GM18517 (cell line): ENCODE measurements at regions not wholly inside any gene's neighbourhood (a gene's known extent, or its start where the extent isn't known, plus 50 kb on each side); places are given as distances from the start of the nearest gene placed in this dataset.
"Not testable (repeated sequence)": the region's sequence is repeated elsewhere in the genome, so short reads cannot be mapped to it uniquely, and the experiment has no call there.

Experiments used
- ATAC-seq: cut with Tn5 transposase; IDR thresholded peaks from one replicate; pipeline ENCODE4 v1.9.1; 2021; ENCODE audit warnings: mild to moderate bottlenecking, moderate library complexity; ENCODE audit not compliant: unreplicated experiment

GRCh38 chr10:71081229-71081560, 131.2 kb upstream of the UNC5B start:
- ATAC-seq, result no peak

- ATAC-seq, result no peak
Observed at GRCh38 chr10:71081912-71082311, 130.5 kb upstream of the UNC5B start.

- no peak for ATAC-seq
Observed at GRCh38 chr10:71082960-71083715, 129.2 kb upstream of the UNC5B start.

- ATAC-seq, result no peak
Observed at GRCh38 chr10:71083716-71083975, 128.7 kb upstream of the UNC5B start.

GRCh38 chr10:71084061-71084817, 128.1 kb upstream of the UNC5B start:
- ATAC-seq, result no peak

- ATAC-seq, result no peak
Observed at GRCh38 chr10:71084818-71085126, 127.6 kb upstream of the UNC5B start.

GRCh38 chr10:71085689-71086438, 126.5 kb upstream of the UNC5B start:
- no peak for ATAC-seq

GRCh38 chr10:71086439-71087080, 125.8 kb upstream of the UNC5B start:
- ATAC-seq, result no peak

GRCh38 chr10:71087622-71088021, 124.7 kb upstream of the UNC5B start:
- ATAC-seq, result no peak

- ATAC-seq, result no peak
Observed at GRCh38 chr10:71088054-71088453, 124.3 kb upstream of the UNC5B start.

- not testable (repeated sequence) for ATAC-seq
Observed at GRCh38 chr10:71088578-71088977, 123.8 kb upstream of the UNC5B start.

- no peak for ATAC-seq
Observed at GRCh38 chr10:71089162-71089561, 123.2 kb upstream of the UNC5B start.

- no peak for ATAC-seq
Observed at GRCh38 chr10:71090330-71090729, 122.0 kb upstream of the UNC5B start.

- no peak for ATAC-seq
Observed at GRCh38 chr10:71090801-71091200, 121.6 kb upstream of the UNC5B start.

- ATAC-seq, result no peak
Observed at GRCh38 chr10:71092812-71093401, 119.5 kb upstream of the UNC5B start.

GRCh38 chr10:71093531-71093930, 118.8 kb upstream of the UNC5B start:
- no peak for ATAC-seq

GRCh38 chr10:71094712-71095390, 117.5 kb upstream of the UNC5B start:
- ATAC-seq, result no peak

- ATAC-seq, result no peak
Observed at GRCh38 chr10:71099731-71100361, 112.5 kb upstream of the UNC5B start.

GRCh38 chr10:71103961-71104360, 108.4 kb upstream of the UNC5B start:
- ATAC-seq, result no peak

- not testable (repeated sequence) for ATAC-seq
Observed at GRCh38 chr10:71106151-71106550, 106.2 kb upstream of the UNC5B start.
